Stimulated activated CD4-positive, alpha-beta T cell treated with anti-CD3 and anti-CD28 coated beads, Interleukin-15, amount 100 ng/mL, for 48 hours (primary cell): ENCODE measurements at regions not wholly inside any gene's neighbourhood (a gene's known extent, or its start where the extent isn't known, plus 50 kb on each side); places are given as distances from the start of the nearest gene placed in this dataset.

Experiments used
- DNase-seq, 2 donors: peaks; one replicate each; pipeline ENCODE4 v3.0.0-alpha.2; 2020; ENCODE audit warnings: low read depth in 2 of 2

DNA sequence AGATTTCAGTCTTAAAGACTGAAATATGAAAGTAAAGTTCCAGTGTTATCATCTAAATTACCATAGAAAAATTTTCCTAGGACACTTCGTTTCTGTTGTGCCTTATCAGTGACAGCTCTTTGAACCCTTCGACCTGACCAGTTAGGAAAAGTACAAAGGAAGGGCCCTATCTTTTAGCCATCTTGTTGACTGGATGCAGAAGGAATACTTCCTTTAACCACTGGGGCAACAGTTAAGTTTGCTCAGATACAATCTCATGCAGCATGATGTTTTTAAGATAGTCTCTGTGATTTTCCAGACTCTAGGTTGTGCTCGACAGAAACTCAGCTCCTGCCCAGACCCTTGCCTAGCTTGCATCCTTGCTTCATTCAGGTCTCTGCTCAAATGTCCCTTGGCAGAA, 210.5 kb upstream of the RPS6KA3 start:
- no peak for DNase-seq

DNA sequence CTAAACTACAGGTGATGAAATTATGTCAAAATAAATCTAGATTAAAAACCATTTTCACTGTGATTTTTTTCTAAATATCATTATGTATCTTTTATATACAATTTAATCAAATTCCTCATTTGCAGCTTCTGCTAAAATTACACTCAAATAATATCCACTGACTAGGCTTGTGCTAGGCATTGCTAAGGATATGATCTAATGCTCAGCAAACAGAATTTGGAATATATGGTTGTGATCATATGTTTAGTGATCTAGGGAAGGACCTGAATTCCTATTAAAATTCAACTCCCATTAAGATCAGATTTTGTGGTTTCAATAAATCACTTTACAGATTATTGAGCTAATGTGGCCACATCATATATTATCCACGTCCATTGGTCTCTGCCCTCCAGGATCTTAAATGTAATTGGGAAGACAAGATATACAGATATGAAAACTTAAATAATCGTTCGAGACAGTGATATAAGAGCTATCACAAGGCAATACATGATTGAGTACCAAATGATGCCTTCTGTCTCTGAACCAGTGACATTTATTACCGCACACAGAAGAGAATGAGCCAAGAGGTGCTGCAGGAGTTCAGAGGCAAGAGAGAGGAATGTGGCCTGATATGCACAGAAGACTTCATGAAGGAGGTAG, 206.0 kb upstream of the RPS6KA3 start:
- no peak for DNase-seq

DNA sequence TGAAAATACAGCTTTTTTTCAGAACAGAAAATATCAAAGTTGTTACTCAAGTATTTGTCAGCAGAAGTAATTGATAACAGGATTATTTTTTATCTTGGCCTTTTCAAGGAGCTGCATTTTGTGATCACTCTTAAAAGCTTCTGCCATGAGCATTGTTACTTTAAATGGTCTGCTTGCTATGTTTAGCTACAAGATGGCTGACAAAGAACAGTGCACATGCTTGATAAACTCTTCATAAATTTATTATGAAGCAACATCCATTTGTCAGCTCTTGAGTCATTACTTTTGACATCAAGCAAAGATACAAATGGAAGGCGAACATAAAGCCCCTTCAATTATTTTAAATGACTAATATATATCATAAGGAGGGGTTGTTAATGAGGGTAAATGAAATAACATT, 205.4 kb upstream of the RPS6KA3 start:
- DNase-seq, result no peak

GRCh38 chrX:20471483-20471882, 204.8 kb upstream of the RPS6KA3 start:
- DNase-seq, result no peak

DNA sequence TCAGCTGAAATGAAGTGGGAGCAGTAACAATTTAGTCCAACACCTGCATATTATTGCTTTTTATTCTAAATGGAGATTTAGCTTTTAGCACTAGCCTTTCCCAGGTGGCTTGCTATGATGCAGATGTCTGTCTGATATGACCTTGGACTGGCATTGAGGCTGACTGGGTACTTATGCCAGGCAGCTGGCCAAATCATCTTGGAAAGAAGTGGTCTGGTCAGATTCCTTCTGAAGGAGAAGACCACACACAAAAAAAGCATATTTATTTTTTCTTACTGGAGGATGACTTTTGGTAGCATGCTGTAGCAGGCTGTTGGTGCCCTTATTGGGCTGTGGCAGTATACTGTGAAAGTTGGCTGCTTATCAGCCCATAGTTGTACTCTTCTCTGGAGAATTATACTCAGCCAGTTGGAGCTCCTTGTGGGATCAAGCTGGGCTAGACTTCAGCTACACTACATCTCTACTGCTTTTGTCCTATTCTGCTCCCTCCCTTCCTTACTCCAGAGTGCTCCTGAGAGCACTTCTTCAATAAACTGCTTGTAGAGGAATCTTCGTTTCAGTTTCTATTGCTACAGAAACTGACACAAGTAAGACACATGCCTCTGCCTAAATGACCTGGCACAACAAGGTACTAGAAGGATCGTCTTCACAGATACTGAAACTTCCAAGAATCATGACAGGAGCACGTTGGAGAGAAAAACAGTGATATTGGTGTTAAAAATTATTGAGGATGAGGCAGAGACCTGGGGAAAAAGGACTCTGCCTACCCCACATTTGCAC, 196.8 kb upstream of the RPS6KA3 start:
- no peak for DNase-seq

GRCh38 chrX:20461576-20461975, 194.9 kb upstream of the RPS6KA3 start:
- no peak for DNase-seq

DNA sequence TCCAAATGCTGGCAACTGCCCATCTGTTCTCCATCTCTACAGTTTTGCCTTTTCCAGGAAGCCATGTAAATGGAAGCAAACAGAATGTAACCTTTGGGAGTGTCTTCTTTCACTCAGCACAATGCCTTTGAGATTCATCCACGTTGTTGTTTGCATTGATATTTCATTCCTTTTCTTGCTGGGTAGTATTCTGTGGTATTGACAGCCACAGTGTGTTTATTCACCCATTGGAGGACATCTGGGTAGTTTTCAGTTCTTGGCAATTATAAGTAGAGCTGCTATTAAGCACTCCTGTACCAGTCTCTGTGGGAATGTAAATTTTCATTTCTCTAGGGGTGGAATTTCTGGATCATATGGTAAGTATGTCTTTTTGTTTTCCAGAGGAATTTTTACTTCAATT, 194.3 kb upstream of the RPS6KA3 start:
- no peak for DNase-seq

GRCh38 chrX:20459410-20460350, 193.0 kb upstream of the RPS6KA3 start:
- no peak for DNase-seq

DNA sequence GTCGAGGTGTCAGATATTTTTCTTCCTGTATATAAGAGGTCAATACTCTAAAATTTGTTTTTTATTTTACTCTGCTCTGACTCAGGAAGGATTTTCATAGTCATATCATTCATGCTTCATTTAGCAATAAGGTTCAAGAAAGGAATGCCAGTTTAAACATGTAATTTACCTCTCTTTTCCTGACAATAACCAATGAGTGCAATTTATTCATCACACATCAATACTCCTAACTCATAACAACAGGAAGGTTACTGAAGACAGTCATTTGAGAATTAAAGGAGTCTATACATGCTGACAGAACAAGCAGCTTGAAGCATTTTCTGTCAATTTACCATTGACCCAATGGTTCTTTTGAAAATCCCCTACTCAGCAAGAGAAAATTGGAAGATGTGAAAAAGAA, 190.3 kb upstream of the RPS6KA3 start:
- DNase-seq, result no peak

GRCh38 chrX:20455001-20455400, 188.3 kb upstream of the RPS6KA3 start:
- no peak for DNase-seq

- DNase-seq, result no peak
Observed at GRCh38 chrX:20454117-20454516, 187.4 kb upstream of the RPS6KA3 start.

- DNase-seq, result no peak
Observed at GRCh38 chrX:20452487-20452886, 185.8 kb upstream of the RPS6KA3 start.

GRCh38 chrX:20451929-20452328, 185.2 kb upstream of the RPS6KA3 start:
- no peak for DNase-seq

DNA sequence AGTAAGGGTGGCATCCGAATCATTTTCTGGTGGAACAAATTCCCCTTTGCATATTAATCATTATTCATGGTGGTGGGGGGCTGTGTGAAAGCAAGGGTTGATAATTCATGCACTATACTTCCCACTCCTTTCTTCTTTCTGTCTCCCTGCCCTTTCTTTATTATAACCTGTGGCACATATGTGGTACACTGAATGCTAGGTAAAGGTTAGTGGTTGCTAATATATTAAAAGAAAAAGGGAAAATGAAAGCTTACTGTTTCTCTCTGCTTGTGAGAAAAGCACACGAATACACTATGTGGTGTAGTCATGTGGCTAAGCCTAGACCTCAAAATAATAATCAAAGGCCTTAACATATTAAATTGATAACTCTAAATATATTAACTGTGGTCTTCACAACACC, 178.4 kb upstream of the RPS6KA3 start:
- DNase-seq, result no peak

DNA sequence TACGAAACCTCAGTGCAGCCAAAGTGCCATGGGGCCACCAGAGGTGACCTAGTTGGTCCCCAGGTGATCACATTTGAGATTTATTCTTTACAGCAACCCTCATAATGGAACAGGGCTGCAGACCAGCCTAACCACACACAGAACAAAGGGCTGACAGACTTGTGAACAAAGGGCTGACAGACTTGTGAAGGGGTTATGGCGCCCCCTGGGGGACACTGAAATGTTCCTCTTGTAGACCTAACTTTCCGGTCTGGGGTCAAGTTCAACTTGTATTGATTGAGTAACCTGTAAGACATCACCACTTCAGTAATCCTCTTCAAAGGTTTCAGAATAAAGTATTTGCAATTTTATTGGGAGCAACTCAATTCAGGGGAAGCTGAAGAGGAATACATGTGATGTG, 175.9 kb upstream of the RPS6KA3 start:
- peak; percentile 66 to 81 for DNase-seq

DNA sequence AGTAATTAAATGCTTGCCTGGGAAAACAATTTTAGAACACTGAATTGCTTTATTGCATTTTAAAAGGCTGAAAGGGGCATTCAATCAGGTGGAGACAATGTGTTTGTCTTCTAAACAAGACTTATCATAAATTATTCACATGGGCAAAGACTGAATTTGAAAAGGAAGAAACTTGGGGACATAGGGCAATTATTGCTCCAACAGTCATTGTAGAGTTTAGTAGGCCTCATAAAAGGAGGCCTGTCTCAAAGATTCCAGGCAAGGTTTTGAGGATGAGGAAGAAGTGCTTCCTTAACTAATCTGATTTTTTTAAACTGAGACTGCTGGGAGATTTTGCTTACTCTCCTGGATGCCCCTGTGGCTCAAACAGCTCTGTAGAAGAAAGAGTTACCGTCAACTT, 174.4 kb upstream of the RPS6KA3 start:
- no peak for DNase-seq

DNA sequence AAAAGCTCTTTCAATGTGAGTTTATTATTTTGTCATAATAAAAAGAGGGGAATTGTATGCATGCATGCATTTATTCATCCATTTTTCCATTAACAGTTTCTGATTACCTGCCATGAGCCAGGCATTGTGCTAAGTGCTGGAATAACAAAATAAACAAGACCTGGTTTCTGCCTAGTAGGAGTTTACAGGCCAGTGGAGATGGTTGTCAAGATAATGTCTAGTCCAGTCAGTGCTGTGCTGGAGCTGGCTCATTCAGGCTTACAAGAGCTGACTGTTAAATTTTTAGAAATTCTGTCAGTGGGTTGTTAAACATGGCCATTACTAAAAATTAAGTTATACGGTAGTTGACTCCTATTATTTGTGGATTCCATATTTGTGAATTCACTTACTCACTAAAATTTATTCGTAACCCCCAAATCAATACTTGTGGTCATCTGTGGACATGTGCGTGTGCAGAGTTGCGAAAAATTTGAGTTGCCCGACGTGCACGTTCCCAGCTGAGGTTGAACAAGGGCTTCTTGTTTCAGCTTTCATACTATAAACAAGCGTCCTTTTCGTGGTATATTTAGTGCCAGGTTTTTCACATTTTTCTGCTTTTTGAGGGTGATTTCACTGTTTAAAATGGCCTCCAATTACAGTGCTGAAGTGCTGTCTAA, 172.3 kb upstream of the RPS6KA3 start:
- no peak for DNase-seq

DNA sequence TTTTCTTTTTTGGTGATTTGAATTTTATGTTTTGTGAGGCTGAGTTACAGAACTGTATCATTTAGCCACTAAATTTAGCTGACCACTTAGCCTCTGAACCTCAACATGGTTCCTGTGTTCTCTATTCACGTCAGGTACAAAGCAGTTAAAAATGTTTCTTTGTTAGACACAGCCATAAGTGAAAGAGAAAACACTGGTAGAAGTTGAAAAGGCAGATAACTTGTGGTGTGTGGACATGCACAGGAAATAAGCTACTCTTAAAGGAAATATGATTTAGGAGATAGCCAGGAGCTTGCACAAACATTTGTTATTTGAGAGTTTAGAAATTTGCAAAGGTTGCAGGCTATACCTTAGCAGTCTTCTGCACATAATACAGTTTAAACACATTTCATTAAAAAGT, 171.0 kb upstream of the RPS6KA3 start:
- no peak for DNase-seq

GRCh38 chrX:20435913-20436312, 169.2 kb upstream of the RPS6KA3 start:
- DNase-seq, result no peak

- DNase-seq, result no peak
Observed at GRCh38 chrX:20434986-20435385, 168.3 kb upstream of the RPS6KA3 start.

- DNase-seq, result no peak
Observed at GRCh38 chrX:20433388-20433775, 166.7 kb upstream of the RPS6KA3 start.
